AG10803 (cell line): ENCODE measurements at regions not wholly inside any gene's neighbourhood (a gene's known extent, or its start where the extent isn't known, plus 50 kb on each side); places are given as distances from the start of the nearest gene placed in this dataset.

Experiments
- DNase-seq: peaks from one replicate; pipeline ENCODE4 v3.0.0; 2010; ENCODE audit warnings: low read depth
- H3K4me3 ChIP-seq: 2 replicates; pipeline ENCODE4 v1.5.1; 2011; ENCODE audit warnings: mild to moderate bottlenecking, low read length, control low read depth
- TF ChIP-seq, protein P1 (sequence below): conservative IDR thresholded peaks from 2 replicates; pipeline ENCODE4 v1.5.1; 2011; ENCODE audit warnings: mild to moderate bottlenecking, low read length, control low read depth, inconsistent platforms

DNA sequence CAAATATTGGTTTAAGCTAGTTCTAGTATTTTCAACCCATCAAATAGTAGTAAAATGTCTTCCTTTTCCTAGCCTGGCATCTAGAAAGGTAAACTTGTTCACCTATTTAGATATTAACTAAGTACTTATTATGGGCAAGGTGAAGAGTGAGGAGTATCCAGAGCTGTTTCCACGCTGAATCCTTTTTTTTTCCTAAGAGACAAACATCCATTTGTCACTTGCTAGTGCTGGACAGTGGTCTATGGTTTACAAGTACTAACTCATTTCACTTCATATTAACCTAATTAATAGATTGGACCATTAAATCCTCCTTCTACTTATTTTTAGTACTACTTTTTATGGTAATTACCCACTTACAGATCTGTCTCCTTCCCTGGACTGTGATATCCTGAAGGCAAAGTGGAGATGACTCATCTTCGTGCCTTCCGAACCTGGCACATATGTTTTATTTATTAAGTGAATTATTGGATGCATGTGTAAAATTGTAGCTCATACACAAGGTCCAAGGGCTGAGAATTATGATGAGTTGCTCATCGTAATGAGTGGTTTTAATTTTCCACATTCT is 159.6 kb upstream of the IGFBP3 start:
- TF ChIP-seq, protein P1, sequence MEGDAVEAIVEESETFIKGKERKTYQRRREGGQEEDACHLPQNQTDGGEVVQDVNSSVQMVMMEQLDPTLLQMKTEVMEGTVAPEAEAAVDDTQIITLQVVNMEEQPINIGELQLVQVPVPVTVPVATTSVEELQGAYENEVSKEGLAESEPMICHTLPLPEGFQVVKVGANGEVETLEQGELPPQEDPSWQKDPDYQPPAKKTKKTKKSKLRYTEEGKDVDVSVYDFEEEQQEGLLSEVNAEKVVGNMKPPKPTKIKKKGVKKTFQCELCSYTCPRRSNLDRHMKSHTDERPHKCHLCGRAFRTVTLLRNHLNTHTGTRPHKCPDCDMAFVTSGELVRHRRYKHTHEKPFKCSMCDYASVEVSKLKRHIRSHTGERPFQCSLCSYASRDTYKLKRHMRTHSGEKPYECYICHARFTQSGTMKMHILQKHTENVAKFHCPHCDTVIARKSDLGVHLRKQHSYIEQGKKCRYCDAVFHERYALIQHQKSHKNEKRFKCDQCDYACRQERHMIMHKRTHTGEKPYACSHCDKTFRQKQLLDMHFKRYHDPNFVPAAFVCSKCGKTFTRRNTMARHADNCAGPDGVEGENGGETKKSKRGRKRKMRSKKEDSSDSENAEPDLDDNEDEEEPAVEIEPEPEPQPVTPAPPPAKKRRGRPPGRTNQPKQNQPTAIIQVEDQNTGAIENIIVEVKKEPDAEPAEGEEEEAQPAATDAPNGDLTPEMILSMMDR: no peak
- DNase-seq: peak; percentile 60

DNA sequence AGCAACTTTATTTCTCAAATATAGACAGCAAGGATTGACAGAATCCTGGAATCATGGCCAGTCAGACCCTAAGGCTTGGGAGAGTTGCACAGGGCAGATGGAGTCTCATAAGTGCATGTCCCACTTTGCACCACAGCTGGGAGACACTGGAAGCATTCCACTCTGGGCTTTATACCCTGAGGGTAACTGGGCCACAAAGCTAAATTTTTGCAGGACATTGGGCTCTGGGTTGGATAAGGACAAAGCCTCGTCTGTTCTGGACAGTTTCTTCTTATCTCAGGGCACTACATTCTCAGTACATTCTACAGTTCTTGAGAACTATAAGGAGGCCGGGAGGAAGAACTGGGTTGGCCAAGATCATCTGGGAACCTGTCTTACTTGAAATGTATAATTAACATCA is 158.3 kb upstream of the IGFBP3 start:
- H3K4me3 ChIP-seq: no peak overlapping the region
- TF ChIP-seq, protein P1: no peak
- no peak for DNase-seq

More for the DNA sequence above, 159.6 kb upstream of the IGFBP3 start:
- no peak overlapping the region for H3K4me3 ChIP-seq

DNA sequence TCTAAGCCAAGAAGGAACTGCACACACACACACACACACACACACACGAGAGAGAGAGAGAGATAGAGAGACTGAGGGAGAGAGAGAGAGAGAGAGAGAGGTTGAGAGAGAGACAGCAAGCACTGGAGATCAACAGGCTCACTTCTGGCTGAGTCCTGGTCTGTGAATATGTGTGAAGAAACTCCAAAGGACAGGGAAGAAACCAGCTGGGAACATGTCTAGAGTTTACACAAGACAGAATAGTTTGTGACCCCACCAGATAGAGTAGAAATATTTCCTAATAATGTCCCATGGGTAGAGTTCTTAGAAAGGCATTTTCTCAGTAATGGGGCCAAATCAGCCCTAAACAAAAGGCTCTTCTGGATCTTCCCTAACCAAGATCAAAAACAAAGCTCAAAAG is 155.5 kb upstream of the IGFBP3 start:
- H3K4me3 ChIP-seq: no peak overlapping the region
- peak; percentile 23 for DNase-seq
- TF ChIP-seq, protein P1: no peak

DNA sequence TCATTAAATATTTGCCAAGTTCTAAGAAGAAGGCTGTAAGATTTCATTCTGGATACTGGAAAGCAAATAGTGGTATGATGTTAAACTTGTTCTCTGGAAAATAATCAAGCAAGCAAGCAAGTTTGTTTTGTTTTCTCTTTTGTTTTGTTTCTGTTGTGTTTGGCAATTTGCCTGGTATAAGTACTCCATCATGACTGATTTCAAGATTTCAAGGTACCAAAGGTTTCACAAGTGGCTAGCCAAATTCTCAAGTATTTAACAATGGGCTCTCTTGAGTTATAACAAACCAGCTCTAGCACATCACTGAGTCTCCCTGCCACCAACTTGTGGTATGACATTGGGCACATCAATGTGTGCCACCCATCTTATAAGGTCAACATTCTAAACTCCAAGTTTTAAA is 151.7 kb upstream of the IGFBP3 start:
- no peak overlapping the region for H3K4me3 ChIP-seq
- TF ChIP-seq, protein P1: no peak
- DNase-seq: no peak

DNA sequence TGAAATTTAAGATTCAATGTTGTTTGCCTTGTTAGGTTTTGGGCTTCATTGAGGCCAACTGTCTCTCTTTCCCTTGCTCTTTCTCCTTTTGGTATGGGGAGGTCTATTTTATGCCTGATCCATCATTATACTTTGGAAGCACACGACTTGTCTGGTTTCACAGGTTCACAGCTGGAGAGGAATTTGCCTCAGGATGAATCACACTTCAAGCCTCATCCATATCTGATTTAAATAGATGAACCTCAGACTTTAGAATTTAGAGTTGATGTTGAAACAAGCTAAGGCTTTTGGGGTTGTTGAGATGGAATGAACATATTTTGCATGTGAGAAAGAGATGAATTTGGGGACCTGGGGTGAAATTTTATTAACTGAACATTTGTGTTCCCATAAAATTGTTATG is 150.5 kb upstream of the IGFBP3 start:
- TF ChIP-seq, protein P1: no peak
- peak; percentile 36 for DNase-seq
- H3K4me3 ChIP-seq: no peak overlapping the region

DNA sequence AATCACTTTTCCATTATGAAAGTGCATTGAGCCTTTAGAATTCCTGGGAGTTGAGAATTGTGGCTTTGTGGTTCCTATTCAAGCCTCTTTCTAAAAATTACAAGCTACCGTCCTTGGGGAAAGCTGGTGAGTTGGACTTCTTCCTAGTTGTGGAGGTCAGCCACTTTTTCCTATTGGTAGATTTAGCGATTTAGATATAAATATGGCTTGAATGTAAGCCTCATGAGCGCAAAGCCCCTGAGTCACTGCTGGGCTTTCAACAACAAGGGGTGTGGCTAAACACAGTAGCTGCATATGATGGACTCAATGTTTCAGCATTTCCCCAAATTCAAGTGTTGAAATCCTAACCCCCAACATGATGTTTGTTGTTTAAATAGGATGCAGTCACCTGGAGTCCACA is 150.0 kb upstream of the IGFBP3 start:
- TF ChIP-seq, protein P1: no peak
- H3K4me3 ChIP-seq: no peak overlapping the region
- DNase-seq: no peak

DNA sequence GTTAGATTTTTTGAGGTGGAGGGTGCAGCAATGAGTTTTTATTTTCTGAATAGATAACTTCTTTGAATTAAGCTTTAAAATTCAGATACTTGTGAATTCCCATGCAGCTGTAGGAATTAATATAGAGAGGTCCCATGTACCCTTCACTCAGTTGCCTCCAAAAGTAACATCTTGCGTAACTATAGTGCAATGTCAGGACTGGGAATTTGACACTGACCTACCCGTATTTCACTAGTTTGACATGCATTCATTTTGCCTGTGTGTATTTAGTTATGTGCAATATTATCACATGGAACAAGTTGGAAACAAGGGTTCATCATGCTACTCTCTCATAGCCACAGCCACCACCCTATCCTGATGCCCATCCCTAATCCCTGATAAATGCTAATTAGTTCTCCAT is 147.1 kb upstream of the IGFBP3 start:
- TF ChIP-seq, protein P1: no peak
- no peak for DNase-seq
- H3K4me3 ChIP-seq: no peak overlapping the region
